Endothelial cell of umbilical vein (primary cell): ENCODE measurements at regions not wholly inside any gene's neighbourhood (a gene's known extent, or its start where the extent isn't known, plus 50 kb on each side); places are given as distances from the start of the nearest gene placed in this dataset.

Source experiments
- BruUV-seq: library from RNA; stranded (reverse); fragments of 400-500 nt; replicated peaks from 2 replicates; lab custom pipeline; 2021; lab: Mats Ljungman, UMichigan
- CTCF ChIA-PET: fragments of 300-600, 350-600 bp; sonication (Branson Sonifier 250); formaldehyde crosslinking; loops from one replicate; lab custom pipeline; 2021; ENCODE audit warnings: antibody characterized with exemption, inconsistent platforms; lab: Charles Lee
- POLR2A ChIA-PET: fragments of 300-600, 350-600 bp; sonication (Branson Sonifier 250); formaldehyde crosslinking; loops from one replicate; lab custom pipeline; 2021; ENCODE audit warnings: antibody characterized with exemption, inconsistent platforms; lab: Charles Lee
- DNase-seq: peaks from one replicate; pipeline ENCODE4 v3.0.0-alpha.2; 2011; ENCODE audit warnings: low read depth, low spot score
- FAIRE-seq: peaks from 2 replicates; lab custom pipeline; 2011; peaks lifted over from hg19 to GRCh38; lab: Jason Lieb, UNC
- H2AFZ ChIP-seq: 2 replicates; pipeline ENCODE4 v1.6.0; 2012; ENCODE audit warnings: low read depth, low read length, control low read depth, inconsistent platforms
- H3K27ac ChIP-seq: 2 replicates; pipeline ENCODE4 v1.5.1; 2011; ENCODE audit warnings: low read depth, mild to moderate bottlenecking, control low read depth, low read length, moderate library complexity; ENCODE audit not compliant: insufficient read depth
- H3K27me3 ChIP-seq, 2 experiments: 2 replicates each; pipeline versions ENCODE4 v1.6.0 to v1.6.1; 2011; ENCODE audit warnings: low read length in 2 of 2, mixed read lengths in 1 of 2; ENCODE audit not compliant: control insufficient read depth in 2 of 2, insufficient read depth in 2 of 2
- H3K36me3 ChIP-seq, 2 experiments: 2 replicates in 1 of 2; 3 replicates in 1 of 2; pipeline ENCODE4 v1.5.1; 2011; ENCODE audit warnings: low read length in 2 of 2, mild to moderate bottlenecking in 1 of 2, moderate library complexity in 1 of 2; ENCODE audit not compliant: control insufficient read depth in 2 of 2, insufficient read depth in 2 of 2; ENCODE audit errors: extremely low read depth in 1 of 2
- H3K4me1 ChIP-seq: 3 replicates; pipeline ENCODE4 v1.5.1; 2011; ENCODE audit warnings: mild to moderate bottlenecking, low read length; ENCODE audit not compliant: control insufficient read depth, insufficient read depth; ENCODE audit errors: extremely low read depth
- H3K4me2 ChIP-seq: 2 replicates; pipeline ENCODE4 v1.6.1; 2011; ENCODE audit warnings: low read length, control low read depth, mixed read lengths; ENCODE audit not compliant: insufficient read depth
- H3K4me3 ChIP-seq, 3 experiments: fragments of 200-600 bp in 1 of 3; sonication (generic), shearing (Covaris generic) in 1 of 3; replicated peaks in 1 of 3; 2 replicates each; pipeline ENCODE4 v1.5.1; 2011 to 2016; ENCODE audit warnings: control low read depth in 3 of 3, low read length in 3 of 3, mild to moderate bottlenecking in 2 of 3, inconsistent platforms in 1 of 3, low read depth in 1 of 3, moderate library complexity in 1 of 3; ENCODE audit not compliant: insufficient read depth in 1 of 3
- H3K79me2 ChIP-seq: 2 replicates; pipeline ENCODE4 v1.6.0; 2012; ENCODE audit warnings: low read length, inconsistent platforms; ENCODE audit not compliant: control insufficient read depth, insufficient read depth
- H3K9ac ChIP-seq: replicated peaks from 2 replicates; pipeline ENCODE3; 2011; ENCODE audit warnings: low read length, control low read depth; ENCODE audit not compliant: insufficient read depth; ENCODE audit errors: extremely low read depth
- H3K9me1 ChIP-seq: replicated peaks from 3 replicates; pipeline ENCODE4 v1.6.0; 2011; ENCODE audit warnings: mild to moderate bottlenecking, low read length; ENCODE audit not compliant: control insufficient read depth, insufficient read depth; ENCODE audit errors: extremely low read depth
- H3K9me3 ChIP-seq: replicated peaks from 2 replicates; pipeline ENCODE4 v1.5.1; 2012; ENCODE audit warnings: low read length, inconsistent platforms; ENCODE audit not compliant: control insufficient read depth, insufficient read depth
- H4K20me1 ChIP-seq: replicated peaks from 2 replicates; pipeline ENCODE3; 2011; ENCODE audit warnings: mild to moderate bottlenecking, low read length; ENCODE audit not compliant: control insufficient read depth, insufficient read depth; ENCODE audit errors: extremely low read depth
- CTCF ChIP-seq, 2 donors: IDR thresholded peaks; 1 replicate in 1 of 2; 2 replicates in 1 of 2; pipeline ENCODE4 v1.5.1; 2011; ENCODE audit warnings: low read length in 2 of 2, mild to moderate bottlenecking in 2 of 2, moderate library complexity in 2 of 2, control low read depth in 1 of 2, inconsistent platforms in 1 of 2, low read depth in 1 of 2; ENCODE audit not compliant: insufficient read depth in 1 of 2; ENCODE audit errors: extremely low read depth in 1 of 2
- EZH2 ChIP-seq: IDR thresholded peaks from 2 replicates; pipeline ENCODE4 v1.6.1; 2012; ENCODE audit warnings: borderline replicate concordance, low read depth, mild to moderate bottlenecking, moderate library complexity, low read length, inconsistent platforms; ENCODE audit not compliant: severe bottlenecking
- FOS ChIP-seq: IDR thresholded peaks from 2 replicates; pipeline ENCODE4 v1.6.1; 2011; ENCODE audit warnings: mild to moderate bottlenecking, low read length, moderate library complexity, borderline replicate concordance; ENCODE audit not compliant: insufficient read depth
- GATA2 ChIP-seq: IDR thresholded peaks from 2 replicates; pipeline ENCODE4 v1.7.0; 2011; ENCODE audit warnings: low read depth, mild to moderate bottlenecking, moderate library complexity, mixed read lengths, low read length; ENCODE audit not compliant: insufficient read length, insufficient read depth
- JUN ChIP-seq: IDR thresholded peaks from 2 replicates; pipeline ENCODE4 v1.6.1; 2011; ENCODE audit warnings: borderline replicate concordance, low read depth; ENCODE audit not compliant: insufficient read length, insufficient read depth
- MYC ChIP-seq: IDR thresholded peaks from one replicate; pipeline ENCODE4 v1.6.1; 2011; ENCODE audit warnings: mild to moderate bottlenecking, low read depth, low read length
- POLR2A ChIP-seq: IDR thresholded peaks from 2 replicates; pipeline ENCODE4 v1.6.1; 2012; ENCODE audit warnings: low read depth, mild to moderate bottlenecking, control low read depth, low read length
- POLR2AphosphoS5 ChIP-seq: IDR thresholded peaks from 2 replicates; pipeline ENCODE4 v1.6.1; 2012; ENCODE audit warnings: low read depth, mild to moderate bottlenecking, control low read depth, low read length, moderate library complexity; ENCODE audit not compliant: insufficient read depth
- dilution Hi-C: fragments of 300-500 bp; cut with MboI; formaldehyde crosslinking; loops from one replicate; pipeline ENCODE4 v1.15.0; 2019; ENCODE audit warnings: low sequenced_read_pairs; ENCODE audit not compliant: extremely low pct_ligation_motif_present
- intact Hi-C: fragments of 100-400 bp; cut with micrococcal nuclease; formaldehyde crosslinking; loops from one replicate; pipeline ENCODE4 v1.10.0; 2022
- TF ChIP-seq, protein P1 (sequence below): IDR thresholded peaks from 2 replicates; pipeline ENCODE4 v1.6.1; 2011; ENCODE audit not compliant: insufficient read depth, insufficient read length

GRCh38 chr5:172584638-172585037, 56.4 kb upstream of the NEURL1B start:
- Histone ChIP-seq H2AFZ (no peak overlapping the region), H3K27ac (no peak overlapping the region), H3K79me2 (no peaks in the 10 kb centered on the region), H3K27me3 (peaks cover 0 to 5% of the 10 kb centered on the region in 2 experiments), H3K9me1 (no peaks in the 10 kb centered on the region), H3K9me3 (no peaks in the 10 kb centered on the region), H3K9ac (no peak overlapping the region), H3K4me1 (no peaks in the 10 kb centered on the region), H4K20me1 (no peaks in the 10 kb centered on the region), H3K4me2 (no peak overlapping the region), H3K4me3 (no peak overlapping the region), H3K36me3 (no peaks in the 10 kb centered on the region)
- dilution Hi-C loops: no loop called here
- no peak for TF ChIP-seq POLR2A
- no peak for TF ChIP-seq FOS
- TF ChIP-seq POLR2AphosphoS5: no peak
- TF ChIP-seq EZH2: no peak
- TF ChIP-seq MYC: no peak
- TF ChIP-seq, protein P1, sequence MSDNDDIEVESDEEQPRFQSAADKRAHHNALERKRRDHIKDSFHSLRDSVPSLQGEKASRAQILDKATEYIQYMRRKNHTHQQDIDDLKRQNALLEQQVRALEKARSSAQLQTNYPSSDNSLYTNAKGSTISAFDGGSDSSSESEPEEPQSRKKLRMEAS: no peak
- no peak for TF ChIP-seq CTCF (IDR thresholded peaks at IDR 0.05; ENCODE audit: extremely low read depth in 1 of 2, insufficient read depth in 1 of 2, low read depth in 1 of 2, low read length in 2 of 2)
- no peak for TF ChIP-seq GATA2
- TF ChIP-seq JUN: no peak
- intact Hi-C loops: no loop called here
- ChIA-PET CTCF (no interaction called here), POLR2A (no interaction called here)
- FAIRE-seq (no peak), DNase-seq (no peak)
- no TSS peak for BruUV-seq
